ENCODE measurements at regions not wholly inside any gene's neighbourhood (a gene's known extent, or its start where the extent isn't known, plus 50 kb on each side); places are given as distances from the start of the nearest gene placed in this dataset.

- H3K4me3 ChIP-seq, result no peak overlapping the region
- H3K9me3 ChIP-seq, result no peaks in the 10 kb centered on the region
- DNase-seq, result no peak
- H3K27me3 ChIP-seq, result no peaks in the 10 kb centered on the region
- no peaks in the 10 kb centered on the region for H3K36me3 ChIP-seq
Measured at GRCh38 chr2:223701761-223702160, 99.6 kb upstream of the SCG2 start.

DNA sequence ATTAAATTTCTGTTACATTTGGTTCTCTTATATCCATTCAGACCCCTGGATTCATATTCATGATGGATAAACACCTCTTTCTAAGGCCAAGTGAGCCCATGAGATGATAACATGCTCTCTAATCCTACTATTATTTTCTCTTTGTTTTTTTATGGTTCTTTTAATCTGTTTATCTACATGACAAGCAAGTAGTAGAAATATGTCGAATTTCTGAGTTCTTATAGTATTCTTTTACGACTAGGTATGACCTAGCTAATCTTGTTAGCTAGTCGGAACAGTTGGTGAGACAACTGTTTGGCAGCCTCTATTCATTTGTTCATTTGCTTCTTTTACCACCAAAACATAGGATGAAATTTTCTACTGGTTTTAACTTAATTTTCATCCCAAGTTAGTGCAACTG is 98.1 kb upstream of the SCG2 start:
- Histone ChIP-seq H3K36me3 (no peaks in the 10 kb centered on the region), H3K27me3 (no peaks in the 10 kb centered on the region), H3K4me3 (no peak overlapping the region), H3K9me3 (no peaks in the 10 kb centered on the region)
- no peak for DNase-seq

DNA sequence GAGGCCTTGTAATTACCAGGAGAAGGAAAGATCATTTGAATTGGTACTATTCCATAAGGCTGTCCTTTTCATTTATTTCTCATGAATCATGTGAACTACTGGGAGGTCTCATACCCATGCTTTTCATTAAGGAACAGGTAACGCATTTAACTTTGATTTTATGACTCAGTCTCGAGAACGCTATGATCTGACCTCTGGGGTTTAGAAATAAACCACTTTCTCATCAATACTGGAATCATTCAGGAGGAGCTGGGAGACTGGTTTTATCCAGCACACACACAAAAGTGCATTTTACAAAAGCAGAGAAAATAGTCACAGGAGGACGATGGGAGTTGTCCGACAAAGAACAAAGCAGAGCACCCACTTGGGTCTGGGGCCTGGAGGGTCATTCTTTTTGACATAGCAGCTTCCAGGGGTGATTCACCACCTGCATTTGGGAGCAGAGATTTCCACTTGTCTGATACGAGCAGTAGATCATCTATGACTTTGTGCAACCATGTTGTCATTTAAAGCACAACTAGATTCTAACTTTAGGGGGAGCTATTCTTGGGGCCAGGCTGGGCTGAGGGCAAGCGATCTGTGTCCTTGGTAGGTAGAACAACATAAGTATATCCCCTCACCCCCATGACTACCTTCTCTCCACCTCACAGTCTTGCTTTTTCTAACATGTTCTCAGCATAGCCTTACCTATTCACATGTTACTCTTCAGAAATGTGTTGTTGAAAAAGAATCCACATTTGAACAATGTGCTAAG is 95.9 kb upstream of the SCG2 start:
- Histone ChIP-seq H3K27me3 (no peaks in the 10 kb centered on the region), H3K36me3 (no peaks in the 10 kb centered on the region), H3K9me3 (no peaks in the 10 kb centered on the region), H3K4me3 (no peak overlapping the region)
- no peak for DNase-seq

DNA sequence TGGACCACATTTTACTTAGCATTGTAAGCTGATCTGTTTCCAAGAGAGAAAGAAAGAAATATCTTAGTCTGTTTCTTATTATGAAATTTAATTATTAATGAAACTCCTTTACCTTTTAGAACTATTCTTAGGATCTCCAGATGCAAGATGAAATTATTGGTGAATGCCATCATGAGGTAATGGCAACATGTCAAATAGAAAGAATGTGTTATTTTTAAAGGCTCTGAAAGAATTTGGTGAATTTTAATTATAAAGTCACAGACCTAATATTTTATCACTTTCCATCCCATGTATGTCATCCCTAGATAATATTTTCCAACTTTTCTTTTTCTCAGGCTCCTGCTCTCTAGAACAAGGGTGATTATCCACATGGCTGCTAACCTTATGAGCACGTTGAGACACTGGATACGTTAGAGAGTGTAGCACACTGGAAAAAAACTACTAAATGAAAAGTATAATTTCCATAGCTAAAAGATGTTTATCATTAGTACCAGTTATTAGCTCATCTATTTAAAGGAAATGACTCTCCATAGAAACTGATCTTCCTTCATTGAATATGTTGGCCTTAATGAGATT is 95.2 kb upstream of the SCG2 start:
- Histone ChIP-seq H3K9me3 (no peaks in the 10 kb centered on the region), H3K27me3 (no peaks in the 10 kb centered on the region), H3K36me3 (no peaks in the 10 kb centered on the region), H3K4me3 (no peak overlapping the region)
- DNase-seq, result no peak

- no peak overlapping the region for H3K4me3 ChIP-seq
- H3K36me3 ChIP-seq, result no peaks in the 10 kb centered on the region
- no peak for DNase-seq
- H3K9me3 ChIP-seq, result no peaks in the 10 kb centered on the region
- no peaks in the 10 kb centered on the region for H3K27me3 ChIP-seq
Measured at GRCh38 chr2:223696719-223697118, 94.6 kb upstream of the SCG2 start.

- no peaks in the 10 kb centered on the region for H3K27me3 ChIP-seq
- H3K9me3 ChIP-seq, result no peaks in the 10 kb centered on the region
- H3K36me3 ChIP-seq, result no peaks in the 10 kb centered on the region
- DNase-seq, result peak; percentile 48
- no peak overlapping the region for H3K4me3 ChIP-seq
Measured at GRCh38 chr2:223692191-223692947, 90.2 kb upstream of the SCG2 start.

- Histone ChIP-seq H3K4me3 (no peak overlapping the region), H3K27me3 (no peaks in the 10 kb centered on the region), H3K9me3 (no peaks in the 10 kb centered on the region), H3K36me3 (no peaks in the 10 kb centered on the region)
- no peak for DNase-seq
Measured at GRCh38 chr2:223688094-223688835, 86.1 kb upstream of the SCG2 start.

DNA sequence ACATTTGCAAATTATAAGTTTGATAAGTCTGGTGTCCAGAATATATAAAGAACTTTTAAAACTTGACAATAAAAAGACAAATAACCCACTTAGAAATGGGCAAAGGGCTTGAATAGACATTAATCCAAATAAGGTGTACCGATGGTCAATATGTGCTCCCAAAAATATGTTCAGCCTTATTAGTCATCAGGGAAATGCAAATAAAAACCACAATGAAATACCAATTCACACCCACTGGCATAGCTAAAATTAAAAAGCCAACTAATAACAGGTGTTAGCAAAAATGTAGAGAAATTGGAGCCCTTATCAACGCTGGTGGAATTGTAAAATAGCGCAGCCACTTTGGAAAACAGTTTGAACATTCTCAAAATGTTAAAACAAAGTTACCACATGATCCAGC is 79.0 kb upstream of the SCG2 start:
- DNase-seq, result no peak
- H3K9me3 ChIP-seq, result no peaks in the 10 kb centered on the region
- H3K27me3 ChIP-seq, result no peaks in the 10 kb centered on the region
- no peak overlapping the region for H3K4me3 ChIP-seq
- no peaks in the 10 kb centered on the region for H3K36me3 ChIP-seq

DNA sequence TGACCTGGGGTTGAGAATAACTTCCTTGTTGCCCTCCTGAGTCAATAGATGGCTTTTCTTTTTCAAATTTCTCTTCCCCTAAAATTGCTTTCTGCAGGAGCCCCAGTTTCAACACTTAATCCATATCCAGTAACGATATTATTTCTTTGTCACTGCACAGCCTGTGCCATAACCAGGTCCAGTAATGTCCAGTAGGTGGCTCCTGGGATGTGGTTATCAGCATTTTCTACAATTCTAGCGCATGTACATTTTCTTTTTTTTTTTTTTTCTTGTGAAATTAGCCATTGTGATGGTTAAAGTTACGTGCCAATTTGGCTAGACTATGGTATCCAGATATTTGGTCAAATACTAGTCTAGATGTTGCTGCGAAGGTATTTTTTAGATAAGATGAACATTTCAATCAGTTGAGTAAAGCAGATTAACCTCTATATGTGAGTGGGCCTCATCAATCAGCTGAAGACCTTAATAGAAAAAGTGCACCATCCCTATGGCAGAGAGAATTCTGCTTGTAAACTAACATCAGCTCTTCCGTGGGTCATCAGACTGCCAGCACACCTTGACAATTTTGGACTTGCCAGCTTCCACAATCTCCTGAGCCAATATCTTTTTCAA is 72.9 kb upstream of the SCG2 start:
- no peak overlapping the region for H3K4me3 ChIP-seq
- H3K36me3 ChIP-seq, result no peaks in the 10 kb centered on the region
- peak; percentile 11 for DNase-seq
- no peaks in the 10 kb centered on the region for H3K9me3 ChIP-seq
- H3K27me3 ChIP-seq, result no peaks in the 10 kb centered on the region

DNA sequence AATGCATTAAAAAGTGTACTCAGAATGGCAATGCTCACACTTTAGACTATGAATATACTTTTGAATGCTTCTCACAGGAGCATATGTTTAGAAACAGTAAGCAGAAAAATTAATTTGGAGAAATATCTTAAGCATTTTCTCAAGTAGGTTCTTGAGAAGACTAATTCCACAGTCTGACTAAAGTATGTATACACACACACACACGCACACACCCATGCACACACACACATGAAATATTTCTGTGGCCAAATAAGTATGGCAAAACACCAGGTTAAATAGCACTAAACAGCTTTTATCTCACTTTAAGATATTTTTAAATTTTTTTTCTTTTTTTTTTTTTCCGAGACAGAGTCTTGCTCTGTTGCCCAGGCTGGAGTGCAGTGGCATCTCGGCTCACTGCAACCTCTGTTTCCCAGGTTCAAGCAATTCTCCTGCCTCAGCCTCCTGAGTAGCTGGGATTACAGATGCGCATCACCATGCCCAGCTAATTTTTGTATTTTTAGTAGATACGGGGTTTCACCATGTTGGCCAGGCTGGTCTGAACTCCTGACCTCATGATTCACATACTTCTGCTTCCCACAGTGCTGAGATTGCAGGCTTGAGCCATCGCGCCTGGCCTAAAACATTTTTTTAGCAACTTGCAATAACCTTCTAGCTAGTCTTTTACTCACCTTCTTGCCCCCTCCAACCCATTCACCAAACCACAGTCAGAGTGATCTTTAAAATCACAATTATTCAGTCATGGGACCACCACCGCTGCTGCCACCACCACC is 67.5 kb upstream of the SCG2 start:
- Histone ChIP-seq H3K9me3 (no peaks in the 10 kb centered on the region), H3K36me3 (no peaks in the 10 kb centered on the region), H3K27me3 (no peaks in the 10 kb centered on the region), H3K4me3 (no peak overlapping the region)
- no peak for DNase-seq

- H3K9me3 ChIP-seq, result no peaks in the 10 kb centered on the region
- no peaks in the 10 kb centered on the region for H3K36me3 ChIP-seq
- H3K4me3 ChIP-seq, result no peak overlapping the region
- no peaks in the 10 kb centered on the region; the same call in 1 of the 2 replicates for H3K27me3 ChIP-seq
- no peak for DNase-seq
Measured at GRCh38 chr2:223668302-223668998, 66.3 kb upstream of the SCG2 start.

- H3K9me3 ChIP-seq, result no peaks in the 10 kb centered on the region
- no peaks in the 10 kb centered on the region for H3K27me3 ChIP-seq
- no peak for DNase-seq
- H3K4me3 ChIP-seq, result no peak overlapping the region
- no peaks in the 10 kb centered on the region for H3K36me3 ChIP-seq
Measured at GRCh38 chr2:223654384-223654915, 52.3 kb upstream of the SCG2 start.

DNA sequence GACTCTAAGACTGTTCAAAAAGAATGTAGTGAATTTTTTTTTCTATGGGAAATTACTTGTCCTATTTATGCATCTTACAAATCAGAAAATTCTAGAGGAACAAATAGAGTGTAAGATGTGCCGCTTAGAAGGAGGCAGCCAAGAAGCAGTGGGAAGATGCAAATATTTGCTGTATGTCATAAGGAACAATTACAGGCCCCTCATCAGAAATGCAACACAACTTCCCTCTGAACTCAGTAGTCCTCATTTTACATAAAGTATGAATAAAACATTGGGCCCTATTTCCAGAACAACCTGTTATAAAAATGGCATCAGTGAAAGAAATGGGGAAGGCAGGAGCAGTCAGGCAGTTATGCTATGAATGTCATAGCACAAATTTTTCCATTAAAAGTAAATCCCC is 50.7 kb upstream of the SCG2 start:
- H3K36me3 ChIP-seq, result no peaks in the 10 kb centered on the region
- no peak overlapping the region for H3K4me3 ChIP-seq
- no peaks in the 10 kb centered on the region for H3K27me3 ChIP-seq
- no peaks in the 10 kb centered on the region for H3K9me3 ChIP-seq
- no peak for DNase-seq

DNA sequence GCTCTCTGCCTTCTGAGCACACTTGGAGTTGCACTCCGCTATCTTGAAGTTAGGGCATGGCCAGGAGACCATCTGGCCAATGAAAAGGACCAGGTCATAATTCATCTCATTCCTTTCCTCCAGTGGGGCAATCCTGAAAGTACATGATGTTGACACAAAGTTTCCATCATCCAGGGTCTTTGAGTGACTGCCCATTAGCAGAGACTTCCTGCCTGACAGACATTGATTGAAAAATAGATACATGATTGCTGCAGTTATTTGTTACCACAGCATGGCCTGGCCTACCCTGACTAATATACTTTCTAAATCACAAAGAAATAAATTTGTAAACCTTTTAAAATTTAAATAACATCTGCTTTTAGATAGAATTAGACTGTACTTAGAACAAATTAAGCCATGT is 50.0 kb upstream of the SCG2 start:
- Histone ChIP-seq H3K27me3 (no peaks in the 10 kb centered on the region), H3K36me3 (no peaks in the 10 kb centered on the region), H3K4me3 (no peak overlapping the region), H3K9me3 (no peaks in the 10 kb centered on the region)
- DNase-seq, result no peak

Measured in MG63 (cell line).